ENCODE measurements at regions not wholly inside any gene's neighbourhood (a gene's known extent, or its start where the extent isn't known, plus 50 kb on each side); places are given as distances from the start of the nearest gene placed in this dataset.

- no peak for TF ChIP-seq CTCF (IDR thresholded peaks at IDR 0.05)
- H3K27me3 ChIP-seq, result no peaks in the 10 kb centered on the region
- no peak overlapping the region for H3K4me3 ChIP-seq
Measured at GRCh38 chr10:93152136-93152535, 78.4 kb downstream of the CYP26A1 start.

GRCh38 chr10:93154531-93154930 is 80.8 kb downstream of the CYP26A1 start:
- no peak overlapping the region for H3K27ac ChIP-seq
- no peaks in the 10 kb centered on the region for H3K4me1 ChIP-seq
- no peak for DNase-seq (ENCODE audit: low spot score)
- no peak overlapping the region for H3K4me3 ChIP-seq
- no peak for TF ChIP-seq CTCF (IDR thresholded peaks at IDR 0.05)
- H3K36me3 ChIP-seq, result no peaks in the 10 kb centered on the region
- H3K27me3 ChIP-seq, result no peaks in the 10 kb centered on the region
- peaks cover 0 to 14% of the 10 kb centered on the region in 2 donors for H3K9me3 ChIP-seq

More at GRCh38 chr10:93152136-93152535, 78.4 kb downstream of the CYP26A1 start:
- no peaks in the 10 kb centered on the region for H3K36me3 ChIP-seq
- no peak overlapping the region for H3K27ac ChIP-seq
- peaks cover 0 to 7% of the 10 kb centered on the region in 2 donors for H3K9me3 ChIP-seq
- no peak for DNase-seq (ENCODE audit: low spot score)
- H3K4me1 ChIP-seq, result no peaks in the 10 kb centered on the region

GRCh38 chr10:93160140-93160539 is 86.4 kb downstream of the CYP26A1 start:
- Histone ChIP-seq H3K4me1 (no peaks in the 10 kb centered on the region), H3K27ac (peak overlapping the region in 1 of 2 donors; percentile 71), H3K4me3 (no peak overlapping the region), H3K9me3 (peaks cover 0 to 14% of the 10 kb centered on the region in 2 donors), H3K27me3 (no peaks in the 10 kb centered on the region), H3K36me3 (no peaks in the 10 kb centered on the region)
- no peak for TF ChIP-seq CTCF (IDR thresholded peaks at IDR 0.05)
- DNase-seq (ENCODE audit: low spot score), result no peak

GRCh38 chr10:93160829-93161228 is 87.1 kb downstream of the CYP26A1 start:
- DNase-seq (ENCODE audit: low spot score), result peak; percentile 88
- no peaks in the 10 kb centered on the region for H3K4me1 ChIP-seq
- H3K4me3 ChIP-seq, result no peak overlapping the region
- no peaks in the 10 kb centered on the region for H3K36me3 ChIP-seq
- no peak for TF ChIP-seq CTCF (IDR thresholded peaks at IDR 0.05)
- no peaks in the 10 kb centered on the region for H3K27me3 ChIP-seq
- peak overlapping the region in 1 of 2 donors; percentile 71 for H3K27ac ChIP-seq
- H3K9me3 ChIP-seq, result peaks cover 0 to 10% of the 10 kb centered on the region in 2 donors

GRCh38 chr10:93165367-93165766 is 91.7 kb downstream of the CYP26A1 start:
- Histone ChIP-seq H3K9me3 (peaks cover 0 to 6% of the 10 kb centered on the region in 2 donors), H3K27ac (no peak overlapping the region), H3K36me3 (no peaks in the 10 kb centered on the region), H3K4me3 (no peak overlapping the region), H3K27me3 (no peaks in the 10 kb centered on the region), H3K4me1 (no peaks in the 10 kb centered on the region)
- TF ChIP-seq CTCF (IDR thresholded peaks at IDR 0.05), result no peak
- DNase-seq (ENCODE audit: low spot score), result no peak

GRCh38 chr10:93166134-93166533 is 92.4 kb downstream of the CYP26A1 start:
- no peak for DNase-seq (ENCODE audit: low spot score)
- TF ChIP-seq CTCF (IDR thresholded peaks at IDR 0.05), result no peak

More at GRCh38 chr10:93166134-93166533, 92.4 kb downstream of the CYP26A1 start:
- Histone ChIP-seq H3K4me3 (no peak overlapping the region), H3K27ac (no peak overlapping the region), H3K9me3 (peaks cover 0 to 11% of the 10 kb centered on the region in 2 donors), H3K27me3 (no peaks in the 10 kb centered on the region), H3K36me3 (no peaks in the 10 kb centered on the region), H3K4me1 (no peaks in the 10 kb centered on the region)
